ENCODE measurements at regions not wholly inside any gene's neighbourhood (a gene's known extent, or its start where the extent isn't known, plus 50 kb on each side); places are given as distances from the start of the nearest gene placed in this dataset.

GRCh38 chr2:105590780-105591660 lies 153.7 kb upstream of the NCK2 start:
- Histone ChIP-seq H3K18ac (ENCODE audit: extremely low read depth, low read length) (no peak overlapping the region), H3K4me1 (replicated peaks in 1 of 4; ENCODE audit: control insufficient read depth in 3 of 4, insufficient read depth in 4 of 4, low read length in 3 of 4) (peaks cover 2 to 7% (median 5%) of the 10 kb centered on the region in 4 experiments; a peak in 4 of 7 replicates), H3K14ac (ENCODE audit: insufficient read length) (no peak overlapping the region), H2AK5ac (ENCODE audit: low read depth, low read length) (no peak overlapping the region), H2BK5ac (ENCODE audit: low read depth, low read length) (no peak overlapping the region), H4K5ac (ENCODE audit: insufficient read length, low read depth, low read length) (no peak overlapping the region), H3K27ac (ENCODE audit: low read depth, low read length) (no peak overlapping the region), H3K79me1 (ENCODE audit: low read depth, low read length) (no peaks in the 10 kb centered on the region), H4K20me1 (replicated peaks in 1 of 2; ENCODE audit: control insufficient read depth in 1 of 2, insufficient read depth in 2 of 2, low read length in 2 of 2) (no peaks in the 10 kb centered on the region), H3K23ac (ENCODE audit: insufficient read length) (no peak overlapping the region), H3K79me2 (ENCODE audit: control insufficient read depth in 1 of 2, insufficient read depth in 2 of 2, low read length in 2 of 2) (no peaks in the 10 kb centered on the region), H3K4ac (replicated peaks; ENCODE audit: insufficient read length, low read depth, low read length) (no peak overlapping the region), H3K9me3 (ENCODE audit: insufficient read depth in 2 of 2, low read depth in 1 of 2, low read length in 1 of 2) (0 out of 4 replicates have a peak, but pooled peaks cover 0 to 6% of the 10 kb centered on the region in 2 experiments), H2BK20ac (ENCODE audit: low read length) (no peak overlapping the region), H2BK120ac (replicated peaks; ENCODE audit: low read depth, low read length) (no peak overlapping the region), H3K27me3 (replicated peaks in 1 of 4; ENCODE audit: control insufficient read depth in 3 of 4, extremely low read depth in 1 of 4, insufficient read depth in 3 of 4, low read length in 3 of 4) (no peaks in the 10 kb centered on the region), H4K8ac (ENCODE audit: extremely low read depth, insufficient read depth, low read length) (no peak overlapping the region), H2BK12ac (ENCODE audit: low read depth, low read length) (no peak overlapping the region), H3K36me3 (ENCODE audit: control insufficient read depth in 2 of 4, insufficient read depth in 4 of 4, low read length in 3 of 4) (no peaks in the 10 kb centered on the region), H3K9ac (replicated peaks in 1 of 4; ENCODE audit: extremely low read depth in 1 of 4, low read depth in 3 of 4, low read length in 3 of 4) (no peak overlapping the region), H3K4me3 (ENCODE audit: extremely low read depth in 1 of 4, insufficient read depth in 2 of 4, low read depth in 3 of 4, low read length in 4 of 4) (no peak overlapping the region), H3K56ac (replicated peaks; ENCODE audit: insufficient read length, low read depth, low read length) (no peak overlapping the region), H4K91ac (replicated peaks; ENCODE audit: insufficient read length, low read length) (no peak overlapping the region), H2AFZ (ENCODE audit: low read length) (no peak overlapping the region), H3K4me2 (ENCODE audit: insufficient read depth in 1 of 2, low read depth in 2 of 2, low read length in 2 of 2) (no peak overlapping the region), H2BK15ac (ENCODE audit: low read length) (no peak overlapping the region), H3K23me2 (ENCODE audit: low read depth, low read length) (no peaks in the 10 kb centered on the region)
- FAIRE-seq (no peak), DNase-seq (ENCODE audit: low read depth in 1 of 2, low spot score in 2 of 2) (no peak)
- TF ChIP-seq NANOG (IDR thresholded peaks at IDR 0.05; ENCODE audit: insufficient read depth, low read depth, low read length, poor library complexity, severe bottlenecking) (no peak), HDAC2 (IDR thresholded peaks at IDR 0.05; ENCODE audit: borderline replicate concordance in 1 of 2, low read depth in 2 of 2, low read length in 2 of 2) (no peak), CHD2 (IDR thresholded peaks at IDR 0.05; ENCODE audit: low read length) (no peak), SIX5 (IDR thresholded peaks at IDR 0.05; ENCODE audit: low read depth, low read length) (no peak), CBX8 (IDR thresholded peaks at IDR 0.05; ENCODE audit: borderline replicate concordance, low read depth, low read length) (no peak)
- POLR2A ChIA-PET (ENCODE audit: partially characterized antibody): no interaction called here
- CTCF ChIA-PET (ENCODE audit: partially characterized antibody): interaction anchor here (0.9 to 2.3 kb wide), 4 partner anchors 12 to 951 kb away, joined by 3 to 10 read pairs (median 3); no protein-coding TSS in a partner anchor
- whole genome bisulfite sequencing, 2 experiments (ENCODE audit: extremely low coverage in 1 of 2, insufficient coverage in 1 of 2, insufficient read length in 1 of 2, insufficient replicate concordance in 2 of 2, low coverage in 1 of 2, low lambda C conversion rate in 2 of 2, missing lambda C conversion rate in 1 of 2): 89% methylated on average over 8 of the region's 8 CpGs; no CpG with 5 or more reads in 1 of the 2 experiments
